Activated CD4-positive, alpha-beta T cell treated with anti-CD3 and anti-CD28 coated beads, Interleukin-2, amount 10 ng/mL, durations not matched to agents 24 days and 14 days (primary cell): ENCODE measurements at regions not wholly inside any gene's neighbourhood (a gene's known extent, or its start where the extent isn't known, plus 50 kb on each side); places are given as distances from the start of the nearest gene placed in this dataset.
"Not testable (repeated sequence)": the region's sequence is repeated elsewhere in the genome, so short reads cannot be mapped to it uniquely, and the experiment has no call there.

Experiments used
- DNase-seq: peaks from one replicate; pipeline ENCODE4 v3.0.0; 2022
- H3K27ac Mint-ChIP-seq: one replicate; pipeline ENCODE4 v1.8.0; 2022; ENCODE audit warnings: mild to moderate bottlenecking, mixed read lengths
- H3K27me3 Mint-ChIP-seq: one replicate; pipeline ENCODE4 v1.8.0; 2022; ENCODE audit warnings: mixed read lengths
- H3K36me3 Mint-ChIP-seq: one replicate; pipeline ENCODE4 v1.8.0; 2022; ENCODE audit warnings: low read depth, mild to moderate bottlenecking, mixed read lengths
- H3K4me1 Mint-ChIP-seq: one replicate; pipeline ENCODE4 v1.8.0; 2021; ENCODE audit warnings: mixed read lengths
- H3K4me3 Mint-ChIP-seq: one replicate; pipeline ENCODE4 v1.8.0; 2022; ENCODE audit warnings: mild to moderate bottlenecking, moderate library complexity, mixed read lengths
- H3K9me3 Mint-ChIP-seq: one replicate; pipeline ENCODE4 v1.8.0; 2021; ENCODE audit warnings: mixed read lengths
- intact Hi-C: fragments of 100-400 bp; cut with micrococcal nuclease; formaldehyde crosslinking; loops from one replicate; pipeline ENCODE4 v1.15.1; 2023

GRCh38 chr13:97774391-97775100 lies 178.9 kb upstream of the IPO5 start:
- H3K36me3 Mint-ChIP-seq, intact Hi-C loops, H3K4me3 Mint-ChIP-seq, H3K27ac Mint-ChIP-seq, H3K27me3 Mint-ChIP-seq, H3K9me3 Mint-ChIP-seq, H3K4me1 Mint-ChIP-seq, DNase-seq: not testable (repeated sequence)

- H3K4me1 Mint-ChIP-seq = no peaks in the 10 kb centered on the region
- intact Hi-C loops = no loop called here
- H3K9me3 Mint-ChIP-seq = no peaks in the 10 kb centered on the region
These were observed 173.0 kb upstream of the IPO5 start for GRCh38 chr13:97780486-97780885.

GRCh38 chr13:97781891-97782305 lies 171.6 kb upstream of the IPO5 start:
- intact Hi-C loops = no loop called here
- Mint-ChIP-seq H3K27me3 (no peaks in the 10 kb centered on the region), H3K27ac (no peak overlapping the region), H3K36me3 (no peaks in the 10 kb centered on the region), H3K9me3 (no peaks in the 10 kb centered on the region), H3K4me1 (no peaks in the 10 kb centered on the region), H3K4me3 (no peak overlapping the region)
- DNase-seq = no peak

More at GRCh38 chr13:97780486-97780885, 173.0 kb upstream of the IPO5 start:
- Mint-ChIP-seq H3K4me3 (no peak overlapping the region), H3K27me3 (no peaks in the 10 kb centered on the region), H3K27ac (no peak overlapping the region), H3K36me3 (no peaks in the 10 kb centered on the region)
- DNase-seq = no peak

GRCh38 chr13:97786510-97786909 lies 167.0 kb upstream of the IPO5 start:
- Mint-ChIP-seq H3K27me3 (no peaks in the 10 kb centered on the region), H3K27ac (no peak overlapping the region), H3K36me3 (no peaks in the 10 kb centered on the region), H3K9me3 (no peaks in the 10 kb centered on the region), H3K4me1 (no peaks in the 10 kb centered on the region), H3K4me3 (no peak overlapping the region)
- DNase-seq = no peak
- intact Hi-C loops = no loop called here

GRCh38 chr13:97797553-97797952 lies 155.9 kb upstream of the IPO5 start:
- Mint-ChIP-seq H3K27me3 (no peaks in the 10 kb centered on the region), H3K36me3 (no peaks in the 10 kb centered on the region), H3K9me3 (peaks cover 17% of the 10 kb centered on the region), H3K4me1 (no peaks in the 10 kb centered on the region), H3K4me3 (no peak overlapping the region), H3K27ac (no peak overlapping the region)
- intact Hi-C loops = no loop called here
- no peak for DNase-seq

- Mint-ChIP-seq H3K27me3 (no peaks in the 10 kb centered on the region), H3K36me3 (no peaks in the 10 kb centered on the region), H3K4me3 (no peak overlapping the region), H3K27ac (no peak overlapping the region), H3K4me1 (no peaks in the 10 kb centered on the region), H3K9me3 (peaks cover 13% of the 10 kb centered on the region)
- intact Hi-C loops = no loop called here
- no peak for DNase-seq
These were observed 155.2 kb upstream of the IPO5 start for GRCh38 chr13:97798171-97798821.

GRCh38 chr13:97798836-97799235 lies 154.6 kb upstream of the IPO5 start:
- intact Hi-C loops = no loop called here
- no peaks in the 10 kb centered on the region for H3K4me1 Mint-ChIP-seq
- peaks cover 11% of the 10 kb centered on the region for H3K9me3 Mint-ChIP-seq
- no peak overlapping the region for H3K27ac Mint-ChIP-seq
- H3K36me3 Mint-ChIP-seq = no peaks in the 10 kb centered on the region
- no peak for DNase-seq
- H3K4me3 Mint-ChIP-seq = no peak overlapping the region
- H3K27me3 Mint-ChIP-seq = no peaks in the 10 kb centered on the region

- no peaks in the 10 kb centered on the region for H3K9me3 Mint-ChIP-seq
- no peaks in the 10 kb centered on the region for H3K4me1 Mint-ChIP-seq
- intact Hi-C loops = loop anchor here (5.0 kb wide), 1 partner anchor 785 kb away; no protein-coding TSS in a partner anchor
- H3K4me3 Mint-ChIP-seq = no peak overlapping the region
- no peaks in the 10 kb centered on the region for H3K27me3 Mint-ChIP-seq
- H3K27ac Mint-ChIP-seq = no peak overlapping the region
- no peaks in the 10 kb centered on the region for H3K36me3 Mint-ChIP-seq
- no peak for DNase-seq
These were observed 151.3 kb upstream of the IPO5 start for GRCh38 chr13:97802213-97802612.

GRCh38 chr13:97809576-97809975 lies 143.9 kb upstream of the IPO5 start:
- Mint-ChIP-seq H3K36me3 (no peaks in the 10 kb centered on the region), H3K4me1 (no peaks in the 10 kb centered on the region), H3K27me3 (peaks cover 8% of the 10 kb centered on the region), H3K27ac (no peak overlapping the region), H3K4me3 (no peak overlapping the region), H3K9me3 (no peaks in the 10 kb centered on the region)
- DNase-seq = no peak
- intact Hi-C loops = no loop called here

- H3K27me3 Mint-ChIP-seq = peaks cover 8% of the 10 kb centered on the region
- H3K36me3 Mint-ChIP-seq = no peaks in the 10 kb centered on the region
- no peaks in the 10 kb centered on the region for H3K9me3 Mint-ChIP-seq
- DNase-seq = no peak
- no peaks in the 10 kb centered on the region for H3K4me1 Mint-ChIP-seq
- intact Hi-C loops = no loop called here
- no peak overlapping the region for H3K27ac Mint-ChIP-seq
- no peak overlapping the region for H3K4me3 Mint-ChIP-seq
These were observed 143.3 kb upstream of the IPO5 start for GRCh38 chr13:97810152-97810551.

- H3K27me3 Mint-ChIP-seq = peaks cover 1% of the 10 kb centered on the region
- intact Hi-C loops = no loop called here
- no peak overlapping the region for H3K27ac Mint-ChIP-seq
- no peaks in the 10 kb centered on the region for H3K36me3 Mint-ChIP-seq
- H3K9me3 Mint-ChIP-seq = peaks cover 4% of the 10 kb centered on the region
- no peak overlapping the region for H3K4me3 Mint-ChIP-seq
- no peak for DNase-seq
- H3K4me1 Mint-ChIP-seq = no peaks in the 10 kb centered on the region
These were observed 131.1 kb upstream of the IPO5 start for GRCh38 chr13:97822377-97822776.

GRCh38 chr13:97826421-97827012 lies 127.0 kb upstream of the IPO5 start:
- Mint-ChIP-seq H3K9me3 (peaks cover 4% of the 10 kb centered on the region), H3K4me1 (no peaks in the 10 kb centered on the region), H3K4me3 (no peak overlapping the region), H3K27me3 (peaks cover 1% of the 10 kb centered on the region), H3K36me3 (no peaks in the 10 kb centered on the region), H3K27ac (no peak overlapping the region)
- peak; percentile 23 for DNase-seq
- intact Hi-C loops = no loop called here

- H3K4me3 Mint-ChIP-seq = no peak overlapping the region
- no peak overlapping the region for H3K27ac Mint-ChIP-seq
- no peak for DNase-seq
- H3K27me3 Mint-ChIP-seq = no peaks in the 10 kb centered on the region
- no peaks in the 10 kb centered on the region for H3K36me3 Mint-ChIP-seq
- intact Hi-C loops = no loop called here
- no peaks in the 10 kb centered on the region for H3K9me3 Mint-ChIP-seq
- no peaks in the 10 kb centered on the region for H3K4me1 Mint-ChIP-seq
These were observed 119.2 kb upstream of the IPO5 start for GRCh38 chr13:97834250-97834649.

GRCh38 chr13:97843189-97843588 lies 110.3 kb upstream of the IPO5 start:
- Mint-ChIP-seq H3K27ac (no peak overlapping the region), H3K4me3 (no peak overlapping the region), H3K9me3 (no peaks in the 10 kb centered on the region), H3K27me3 (peaks cover 2% of the 10 kb centered on the region), H3K36me3 (no peaks in the 10 kb centered on the region), H3K4me1 (no peaks in the 10 kb centered on the region)
- intact Hi-C loops = no loop called here
- DNase-seq = no peak
